Transverse colon (tissue), 4 donors: ENCODE measurements at regions not wholly inside any gene's neighbourhood (a gene's known extent, or its start where the extent isn't known, plus 50 kb on each side); places are given as distances from the start of the nearest gene placed in this dataset.

Experiments
- DNase-seq: peaks from one replicate; pipeline ENCODE4 v3.0.0-alpha.2; 2019
- H3K27ac ChIP-seq, 4 donors: fragments of 200-600 bp; sonication (generic); 2 replicates each; pipeline ENCODE4 v1.5.1; 2016 to 2018; ENCODE audit warnings: inconsistent platforms in 4 of 4
- H3K27me3 ChIP-seq: fragments of 200-600 bp; sonication (generic); 2 replicates; pipeline ENCODE4 v1.5.1; 2017; ENCODE audit warnings: inconsistent platforms
- H3K36me3 ChIP-seq, 4 donors: fragments of 200-600 bp; sonication (generic); 2 replicates each; pipeline ENCODE4 v1.5.1; 2017 to 2019; ENCODE audit warnings: inconsistent platforms in 4 of 4
- H3K4me1 ChIP-seq, 4 donors: fragments of 200-600 bp; sonication (generic); 2 replicates each; pipeline ENCODE4 v1.5.1; 2017 to 2020; ENCODE audit warnings: inconsistent platforms in 4 of 4
- H3K4me3 ChIP-seq, 4 donors: fragments of 200-600 bp; sonication (generic); 1 replicate in 1 of 4; 2 replicates in 3 of 4; pipeline versions ENCODE4 v1.5.1 to v1.6.1; 2017 to 2019; ENCODE audit warnings: inconsistent platforms in 4 of 4
- H3K9me3 ChIP-seq, 2 donors: fragments of 200-600 bp; sonication (generic); 2 replicates each; pipeline ENCODE4 v1.5.1; 2017 to 2019; ENCODE audit warnings: inconsistent platforms in 2 of 2
- CTCF ChIP-seq, 5 experiments: fragments of 200-600 bp in 3 of 5; fragments of 450-650 bp in 2 of 5; sonication (generic) in 3 of 5; IDR thresholded peaks; 1 replicate in 2 of 5; 2 replicates in 3 of 5; pipeline ENCODE4 v1.5.1; 2016 to 2017; ENCODE audit warnings: antibody characterized with exemption in 5 of 5, inconsistent platforms in 3 of 5, mild to moderate bottlenecking in 2 of 5, moderate library complexity in 1 of 5
- EP300 ChIP-seq: sonication (generic); formaldehyde crosslinking; IDR thresholded peaks from one replicate; pipeline ENCODE4 v1.6.1; 2017; ENCODE audit warnings: antibody characterized with exemption, low read depth
- POLR2A ChIP-seq: fragments of 450-650 bp; IDR thresholded peaks from one replicate; pipeline ENCODE4 v1.6.1; 2016; ENCODE audit warnings: antibody characterized with exemption, mild to moderate bottlenecking, moderate library complexity
- POLR2AphosphoS5 ChIP-seq, 3 donors: sonication (generic); formaldehyde crosslinking; IDR thresholded peaks; one replicate each; pipeline ENCODE4 v1.6.1; 2016; ENCODE audit warnings: antibody characterized with exemption in 3 of 3
- WGBS, 2 donors: methylation state at CpG; one replicate each; pipeline ENCODE4 v1.1.5; 2018; ENCODE audit warnings: low coverage in 1 of 2; 5-methylcytosine and 5-hydroxymethylcytosine counted together
- in situ Hi-C, 4 donors: fragments of 200-750 bp; cut with MboI; loops; one replicate each; pipeline versions ENCODE4 v1.15.0 to v1.15.1; 2017; ENCODE audit warnings: low sequenced_read_pairs in 3 of 4, low pct_ligation_motif_present in 1 of 4, low pct_unique_long_range_greater_than_20kb in 1 of 4
- intact Hi-C: fragments of 100-400 bp; cut with DNase I; formaldehyde crosslinking; loops from one replicate; pipeline ENCODE4 v1.15.1; 2023; ENCODE audit warnings: low total_unique reads

GRCh38 chr13:53160211-53160610 is 131.6 kb downstream of the OLFM4 start:
- in situ Hi-C loops: no loop called here
- Histone ChIP-seq H3K36me3 (no peaks in the 10 kb centered on the region), H3K4me3 (no peak overlapping the region), H3K9me3 (no peaks in the 10 kb centered on the region), H3K27ac (no peak overlapping the region), H3K27me3 (no peaks in the 10 kb centered on the region), H3K4me1 (no peaks in the 10 kb centered on the region)
- WGBS, 2 donors: 90 to 100% methylated on average over 1 to 7 of the region's 7 CpGs
- no peak for TF ChIP-seq EP300
- TF ChIP-seq POLR2A: no peak
- TF ChIP-seq POLR2AphosphoS5 (IDR thresholded peaks at IDR 0.05): no peak
- no peak for TF ChIP-seq CTCF (IDR thresholded peaks at IDR 0.05)
- no peak for DNase-seq
- intact Hi-C loops: no loop called here

GRCh38 chr13:53161251-53161650 is 132.6 kb downstream of the OLFM4 start:
- WGBS, 2 donors: 42 to 50% methylated on average over 1 of the region's 1 CpG
- Histone ChIP-seq H3K9me3 (no peaks in the 10 kb centered on the region), H3K27ac (no peak overlapping the region), H3K4me1 (no peaks in the 10 kb centered on the region), H3K4me3 (no peak overlapping the region), H3K36me3 (no peaks in the 10 kb centered on the region), H3K27me3 (no peaks in the 10 kb centered on the region)
- in situ Hi-C loops: no loop called here
- TF ChIP-seq CTCF (IDR thresholded peaks at IDR 0.05): no peak
- no peak for TF ChIP-seq EP300
- no peak for TF ChIP-seq POLR2A
- TF ChIP-seq POLR2AphosphoS5 (IDR thresholded peaks at IDR 0.05): no peak
- intact Hi-C loops: no loop called here
- DNase-seq: no peak

- Histone ChIP-seq H3K27me3 (no peaks in the 10 kb centered on the region), H3K4me3 (no peak overlapping the region), H3K4me1 (no peaks in the 10 kb centered on the region), H3K36me3 (no peaks in the 10 kb centered on the region), H3K9me3 (no peaks in the 10 kb centered on the region), H3K27ac (no peak overlapping the region)
- 40 to 48% methylated on average over 4 of the region's 4 CpGs for WGBS, 2 donors
- no peak for DNase-seq
- in situ Hi-C loops: no loop called here
- TF ChIP-seq POLR2AphosphoS5 (IDR thresholded peaks at IDR 0.05) (no peak), CTCF (IDR thresholded peaks at IDR 0.05) (no peak), POLR2A (no peak), EP300 (no peak)
- intact Hi-C loops: no loop called here
These were observed 136.6 kb downstream of the OLFM4 start for GRCh38 chr13:53165261-53165660.

GRCh38 chr13:53167561-53167960 is 138.9 kb downstream of the OLFM4 start:
- Histone ChIP-seq H3K27ac (no peak overlapping the region), H3K4me3 (no peak overlapping the region), H3K36me3 (no peaks in the 10 kb centered on the region), H3K4me1 (no peaks in the 10 kb centered on the region), H3K27me3 (no peaks in the 10 kb centered on the region), H3K9me3 (no peaks in the 10 kb centered on the region)
- TF ChIP-seq POLR2AphosphoS5 (IDR thresholded peaks at IDR 0.05): no peak
- TF ChIP-seq POLR2A: no peak
- TF ChIP-seq EP300: no peak
- no peak for TF ChIP-seq CTCF (IDR thresholded peaks at IDR 0.05)
- in situ Hi-C loops (no loop called here), intact Hi-C loops (no loop called here)
- WGBS, 2 donors: 35% methylated on average over 3 of the region's 3 CpGs; no CpG with 5 or more reads in 1 of the 2 donors
- DNase-seq: no peak
